ENCODE measurements at regions not wholly inside any gene's neighbourhood (a gene's known extent, or its start where the extent isn't known, plus 50 kb on each side); places are given as distances from the start of the nearest gene placed in this dataset.

DNA sequence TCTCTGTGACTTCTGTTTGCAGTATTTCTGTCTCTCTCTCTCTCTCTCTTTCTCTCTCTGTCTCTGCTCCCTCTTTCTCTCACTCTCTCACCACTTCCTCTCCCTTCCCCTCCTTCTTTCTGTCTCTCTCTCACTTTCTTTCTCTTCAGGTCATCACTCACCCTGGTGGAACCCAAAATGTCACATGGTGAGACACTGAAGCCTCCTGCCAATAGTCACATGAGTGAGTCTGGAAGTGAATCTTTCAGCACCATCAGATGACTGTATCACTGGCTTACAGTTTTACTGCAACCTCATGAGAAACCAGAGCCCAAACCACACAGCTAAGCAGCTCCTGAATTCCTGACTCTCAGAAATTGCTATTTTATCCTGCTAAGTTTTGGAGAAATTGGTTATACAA lies 414.6 kb downstream of the CAAP1 start:
- no peaks in the 10 kb centered on the region for H3K36me3 Mint-ChIP-seq (ENCODE audit: insufficient read depth)
- H3K4me3 Mint-ChIP-seq (ENCODE audit: low read depth), result no peak overlapping the region
- no peak for TF ChIP-seq CTCF (IDR thresholded peaks at IDR 0.05; ENCODE audit: unreplicated experiment)
- peaks cover 5% of the 10 kb centered on the region for H3K9me3 Mint-ChIP-seq (ENCODE audit: low read depth)
- no peaks in the 10 kb centered on the region for H3K27me3 Mint-ChIP-seq
- no peak overlapping the region for H3K27ac Mint-ChIP-seq
- no peaks in the 10 kb centered on the region for H3K4me1 Mint-ChIP-seq (ENCODE audit: low read depth)
- no peak for DNase-seq (ENCODE audit: low spot score, unreplicated experiment)

GRCh38 chr9:26471261-26471660 lies 421.3 kb downstream of the CAAP1 start:
- Mint-ChIP-seq H3K27me3 (no peaks in the 10 kb centered on the region), H3K4me1 (ENCODE audit: low read depth) (no peaks in the 10 kb centered on the region), H3K9me3 (ENCODE audit: low read depth) (no peaks in the 10 kb centered on the region), H3K27ac (no peak overlapping the region), H3K36me3 (ENCODE audit: insufficient read depth) (no peaks in the 10 kb centered on the region), H3K4me3 (ENCODE audit: low read depth) (no peak overlapping the region)
- no peak for TF ChIP-seq CTCF (IDR thresholded peaks at IDR 0.05; ENCODE audit: unreplicated experiment)
- DNase-seq (ENCODE audit: low spot score, unreplicated experiment), result no peak

DNA sequence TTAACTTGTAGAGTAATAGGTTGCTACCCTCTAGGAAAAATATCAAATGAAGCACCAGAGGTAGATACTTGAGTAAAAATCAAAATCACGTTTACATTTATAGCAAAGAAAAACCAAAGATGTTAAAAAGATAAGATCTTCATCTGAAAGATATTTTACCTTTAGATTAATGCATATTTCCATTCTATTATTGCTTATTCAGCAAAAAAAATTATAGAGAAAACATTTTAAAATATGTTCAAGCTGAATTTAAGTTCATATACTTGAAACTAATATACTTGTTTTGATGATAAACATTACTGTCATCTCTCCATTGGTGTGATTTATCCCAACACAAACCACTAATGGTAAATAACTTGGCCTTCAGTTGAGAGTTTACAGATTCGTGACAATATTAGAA lies 422.3 kb downstream of the CAAP1 start:
- H3K9me3 Mint-ChIP-seq (ENCODE audit: low read depth), result no peaks in the 10 kb centered on the region
- H3K36me3 Mint-ChIP-seq (ENCODE audit: insufficient read depth), result no peaks in the 10 kb centered on the region
- TF ChIP-seq CTCF (IDR thresholded peaks at IDR 0.05; ENCODE audit: unreplicated experiment), result no peak
- no peaks in the 10 kb centered on the region for H3K4me1 Mint-ChIP-seq (ENCODE audit: low read depth)
- DNase-seq (ENCODE audit: low spot score, unreplicated experiment), result no peak
- H3K27me3 Mint-ChIP-seq, result no peaks in the 10 kb centered on the region
- no peak overlapping the region for H3K4me3 Mint-ChIP-seq (ENCODE audit: low read depth)
- H3K27ac Mint-ChIP-seq, result no peak overlapping the region

DNA sequence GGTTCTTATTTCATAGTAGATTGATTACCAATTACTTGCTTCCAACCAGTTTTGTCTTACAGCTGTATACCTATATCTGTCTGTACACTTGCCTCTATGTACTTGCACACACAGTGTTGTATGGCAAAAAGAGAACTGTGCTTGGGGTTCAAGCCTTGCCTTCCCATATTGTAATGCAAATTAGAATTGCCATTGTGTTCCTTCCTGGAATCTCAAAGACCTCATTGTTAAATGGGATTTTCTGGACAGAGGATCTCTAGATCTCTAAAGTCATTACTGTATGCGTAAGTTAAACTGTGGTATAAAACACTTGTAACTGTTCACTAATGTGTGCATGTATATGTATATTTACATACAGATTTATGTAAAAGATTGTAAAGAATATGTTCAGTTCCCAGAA lies 428.8 kb downstream of the CAAP1 start:
- no peak overlapping the region for H3K4me3 Mint-ChIP-seq (ENCODE audit: low read depth)

DNA sequence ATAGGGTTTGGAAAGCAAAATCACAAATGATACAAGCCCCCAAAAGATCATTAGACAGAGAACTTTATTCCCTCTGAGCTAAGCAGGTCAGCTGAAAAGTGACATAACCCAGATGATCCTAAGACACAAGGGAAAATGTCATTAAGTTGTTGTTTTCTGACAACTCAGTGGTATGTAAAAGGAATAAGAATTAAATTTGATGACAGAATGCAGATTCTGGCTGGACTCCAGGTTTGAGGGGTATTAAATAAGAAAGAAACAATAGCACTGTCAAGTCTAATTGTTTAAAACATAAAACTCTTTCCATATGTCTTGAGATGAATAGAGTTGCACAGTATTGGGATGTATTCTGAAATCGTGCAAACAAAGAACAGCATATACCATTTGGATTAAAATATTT lies 429.9 kb downstream of the CAAP1 start:
- TF ChIP-seq CTCF (IDR thresholded peaks at IDR 0.05; ENCODE audit: unreplicated experiment), result no peak
- H3K9me3 Mint-ChIP-seq (ENCODE audit: low read depth), result no peaks in the 10 kb centered on the region
- no peak overlapping the region for H3K4me3 Mint-ChIP-seq (ENCODE audit: low read depth)
- H3K27me3 Mint-ChIP-seq, result no peaks in the 10 kb centered on the region
- H3K36me3 Mint-ChIP-seq (ENCODE audit: insufficient read depth), result no peaks in the 10 kb centered on the region
- no peak for DNase-seq (ENCODE audit: low spot score, unreplicated experiment)
- no peak overlapping the region for H3K27ac Mint-ChIP-seq
- no peaks in the 10 kb centered on the region for H3K4me1 Mint-ChIP-seq (ENCODE audit: low read depth)

More for the DNA sequence above, 428.8 kb downstream of the CAAP1 start:
- Mint-ChIP-seq H3K9me3 (ENCODE audit: low read depth) (no peaks in the 10 kb centered on the region), H3K36me3 (ENCODE audit: insufficient read depth) (no peaks in the 10 kb centered on the region), H3K4me1 (ENCODE audit: low read depth) (no peaks in the 10 kb centered on the region), H3K27me3 (no peaks in the 10 kb centered on the region), H3K27ac (no peak overlapping the region)
- no peak for DNase-seq (ENCODE audit: low spot score, unreplicated experiment)
- no peak for TF ChIP-seq CTCF (IDR thresholded peaks at IDR 0.05; ENCODE audit: unreplicated experiment)
